ENCODE measurements at regions not wholly inside any gene's neighbourhood (a gene's known extent, or its start where the extent isn't known, plus 50 kb on each side); places are given as distances from the start of the nearest gene placed in this dataset.
A peak's percentile ranks its signal among the peaks of the same experiment; 100 is the strongest.

DNA sequence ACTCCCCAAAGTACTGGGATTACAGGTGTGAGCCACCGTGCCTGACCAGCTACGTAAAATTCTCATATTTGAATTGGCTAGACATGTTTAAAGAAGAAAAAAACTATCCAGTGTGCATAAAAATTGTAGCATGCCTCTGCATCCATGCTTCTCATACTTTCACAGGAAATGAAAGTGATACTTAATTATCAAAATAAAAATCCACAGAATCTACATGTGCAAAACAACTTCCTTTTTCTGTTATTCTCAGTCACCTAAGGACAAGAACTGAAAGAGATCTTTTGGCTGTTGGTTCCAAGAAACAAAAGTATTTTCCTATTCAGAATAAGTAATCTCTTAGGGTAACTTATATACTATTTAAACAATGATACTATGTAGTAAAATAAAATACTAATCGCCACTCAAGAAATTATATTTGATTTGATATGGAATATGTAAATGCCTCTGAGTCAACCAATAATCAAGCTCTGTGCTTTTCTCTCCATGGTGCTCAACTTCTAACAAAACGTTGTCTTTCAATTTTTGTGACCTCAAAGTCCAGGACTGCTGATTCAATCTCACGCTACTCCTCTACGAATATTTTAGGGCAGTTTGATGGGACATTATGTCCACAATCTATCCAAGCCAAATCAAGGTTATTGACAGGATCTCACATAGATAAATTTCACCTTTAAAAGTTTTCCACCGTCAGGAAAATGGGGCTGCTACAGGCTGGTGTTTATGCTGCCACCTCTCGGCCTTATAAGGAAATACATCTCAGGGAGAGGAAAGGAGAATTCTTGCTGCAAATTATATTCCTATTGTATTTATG is 102.7 kb downstream of the ZNF281 start:
- FAIRE-seq (peak; percentile 78), ATAC-seq (peak; percentile 73), DNase-seq (ENCODE audit: extremely low read depth in 1 of 4, low spot score in 3 of 4) (peak; percentile 61 to 73 (median 71))
- no peak overlapping the region for H3K9ac ChIP-seq (ENCODE audit: insufficient read depth in 1 of 2, low read depth in 2 of 2, low read length in 2 of 2)
- in situ Hi-C loops (cut with MboI) (no loop called here), intact Hi-C loops (cut with micrococcal nuclease) (loop anchor here (1.0 kb wide), 1 partner anchor 623 kb away; no protein-coding TSS in a partner anchor)
- H3K4me2 ChIP-seq (ENCODE audit: insufficient read depth, low read length) = no peak overlapping the region
- H3K4me3 ChIP-seq = no peak overlapping the region
- under 1% methylated on average over 8 of the region's 8 CpGs for WGBS (ENCODE audit: insufficient coverage, low coverage, missing lambda C conversion rate)
- ChIA-PET CTCF (ENCODE audit: low intra/inter-chr PET ratio) (interaction anchor here (0.5 to 0.6 kb wide), 4 partner anchors 118 to 1551 kb away, joined by 3 read pairs; no protein-coding TSS in a partner anchor), POLR2A (no interaction called here)
- no peaks in the 10 kb centered on the region for H3K36me3 ChIP-seq (ENCODE audit: control insufficient read depth, insufficient read depth, low read length)
- H3K9me1 ChIP-seq (ENCODE audit: control insufficient read depth, insufficient read depth, low read length) = no peaks in the 10 kb centered on the region
- no peak overlapping the region for H3K27ac ChIP-seq (ENCODE audit: extremely low read depth, low read depth, low read length)
- H3K79me2 ChIP-seq (ENCODE audit: control insufficient read depth, insufficient read depth, low read length) = no peaks in the 10 kb centered on the region
- no peaks in the 10 kb centered on the region for H3K9me3 ChIP-seq (replicated peaks; ENCODE audit: control insufficient read depth, insufficient read depth, low read depth, low read length)
- peaks cover 11 to 25% of the 10 kb centered on the region in 2 experiments for H3K27me3 ChIP-seq (ENCODE audit: control insufficient read depth in 2 of 2, insufficient read depth in 2 of 2, low read length in 2 of 2)
- H3K4me1 ChIP-seq (replicated peaks in 1 of 2; ENCODE audit: control insufficient read depth in 2 of 2, insufficient read depth in 2 of 2, low read length in 2 of 2) = peaks cover 0 to 3% of the 10 kb centered on the region in 2 experiments; a peak in 2 of 5 replicates
- no peak overlapping the region for H2AFZ ChIP-seq (ENCODE audit: low read depth, low read length)
- H4K20me1 ChIP-seq (replicated peaks; ENCODE audit: control insufficient read depth, insufficient read depth, low read length) = no peaks in the 10 kb centered on the region
- no TSS peak for BruUV-seq (replicated peaks)
- TF ChIP-seq, protein P1, sequence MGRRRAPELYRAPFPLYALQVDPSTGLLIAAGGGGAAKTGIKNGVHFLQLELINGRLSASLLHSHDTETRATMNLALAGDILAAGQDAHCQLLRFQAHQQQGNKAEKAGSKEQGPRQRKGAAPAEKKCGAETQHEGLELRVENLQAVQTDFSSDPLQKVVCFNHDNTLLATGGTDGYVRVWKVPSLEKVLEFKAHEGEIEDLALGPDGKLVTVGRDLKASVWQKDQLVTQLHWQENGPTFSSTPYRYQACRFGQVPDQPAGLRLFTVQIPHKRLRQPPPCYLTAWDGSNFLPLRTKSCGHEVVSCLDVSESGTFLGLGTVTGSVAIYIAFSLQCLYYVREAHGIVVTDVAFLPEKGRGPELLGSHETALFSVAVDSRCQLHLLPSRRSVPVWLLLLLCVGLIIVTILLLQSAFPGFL (CRISPR knock-in tag; IDR thresholded peaks at IDR 0.05) = no peak
- no peak for TF ChIP-seq XRCC4 (IDR thresholded peaks at IDR 0.05; ENCODE audit: extremely low read depth, insufficient read depth, insufficient read length)
- TF ChIP-seq ETV1 (tag; conservative IDR thresholded peaks at IDR 0.05; ENCODE audit: low read depth) = no peak
- no peak for TF ChIP-seq MCM3 (IDR thresholded peaks at IDR 0.05)
- TF ChIP-seq TAF1 (IDR thresholded peaks at IDR 0.05; ENCODE audit: control insufficient read depth, extremely low read depth, insufficient read depth, low read length, severe bottlenecking) = no peak
- TF ChIP-seq NCOR1 (IDR thresholded peaks at IDR 0.05) = no peak
- no peak for TF ChIP-seq HMGN3 (IDR thresholded peaks at IDR 0.05; ENCODE audit: borderline replicate concordance, extremely low read depth, insufficient read length, low read depth, low read length)
- no peak for TF ChIP-seq U2AF2 (optimal IDR thresholded peaks at IDR 0.05; ENCODE audit: low read depth, low read length)
- no peak for TF ChIP-seq PTBP1 (IDR thresholded peaks at IDR 0.05; ENCODE audit: low read depth, low read length)
- TF ChIP-seq LEF1 (IDR thresholded peaks at IDR 0.05) = no peak
- TF ChIP-seq, protein P2, sequence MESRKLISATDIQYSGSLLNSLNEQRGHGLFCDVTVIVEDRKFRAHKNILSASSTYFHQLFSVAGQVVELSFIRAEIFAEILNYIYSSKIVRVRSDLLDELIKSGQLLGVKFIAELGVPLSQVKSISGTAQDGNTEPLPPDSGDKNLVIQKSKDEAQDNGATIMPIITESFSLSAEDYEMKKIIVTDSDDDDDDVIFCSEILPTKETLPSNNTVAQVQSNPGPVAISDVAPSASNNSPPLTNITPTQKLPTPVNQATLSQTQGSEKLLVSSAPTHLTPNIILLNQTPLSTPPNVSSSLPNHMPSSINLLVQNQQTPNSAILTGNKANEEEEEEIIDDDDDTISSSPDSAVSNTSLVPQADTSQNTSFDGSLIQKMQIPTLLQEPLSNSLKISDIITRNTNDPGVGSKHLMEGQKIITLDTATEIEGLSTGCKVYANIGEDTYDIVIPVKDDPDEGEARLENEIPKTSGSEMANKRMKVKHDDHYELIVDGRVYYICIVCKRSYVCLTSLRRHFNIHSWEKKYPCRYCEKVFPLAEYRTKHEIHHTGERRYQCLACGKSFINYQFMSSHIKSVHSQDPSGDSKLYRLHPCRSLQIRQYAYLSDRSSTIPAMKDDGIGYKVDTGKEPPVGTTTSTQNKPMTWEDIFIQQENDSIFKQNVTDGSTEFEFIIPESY (CRISPR knock-in tag; IDR thresholded peaks at IDR 0.05) = no peak
- no peak for TF ChIP-seq ZNF23 (CRISPR knock-in tag; IDR thresholded peaks at IDR 0.05)
- TF ChIP-seq THRAP3 (IDR thresholded peaks at IDR 0.05; ENCODE audit: borderline replicate concordance) = no peak
- TF ChIP-seq, protein P3, sequence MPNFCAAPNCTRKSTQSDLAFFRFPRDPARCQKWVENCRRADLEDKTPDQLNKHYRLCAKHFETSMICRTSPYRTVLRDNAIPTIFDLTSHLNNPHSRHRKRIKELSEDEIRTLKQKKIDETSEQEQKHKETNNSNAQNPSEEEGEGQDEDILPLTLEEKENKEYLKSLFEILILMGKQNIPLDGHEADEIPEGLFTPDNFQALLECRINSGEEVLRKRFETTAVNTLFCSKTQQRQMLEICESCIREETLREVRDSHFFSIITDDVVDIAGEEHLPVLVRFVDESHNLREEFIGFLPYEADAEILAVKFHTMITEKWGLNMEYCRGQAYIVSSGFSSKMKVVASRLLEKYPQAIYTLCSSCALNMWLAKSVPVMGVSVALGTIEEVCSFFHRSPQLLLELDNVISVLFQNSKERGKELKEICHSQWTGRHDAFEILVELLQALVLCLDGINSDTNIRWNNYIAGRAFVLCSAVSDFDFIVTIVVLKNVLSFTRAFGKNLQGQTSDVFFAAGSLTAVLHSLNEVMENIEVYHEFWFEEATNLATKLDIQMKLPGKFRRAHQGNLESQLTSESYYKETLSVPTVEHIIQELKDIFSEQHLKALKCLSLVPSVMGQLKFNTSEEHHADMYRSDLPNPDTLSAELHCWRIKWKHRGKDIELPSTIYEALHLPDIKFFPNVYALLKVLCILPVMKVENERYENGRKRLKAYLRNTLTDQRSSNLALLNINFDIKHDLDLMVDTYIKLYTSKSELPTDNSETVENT (CRISPR knock-in tag; IDR thresholded peaks at IDR 0.05) = no peak
- no peak for TF ChIP-seq RBM22 (IDR thresholded peaks at IDR 0.05; ENCODE audit: low read depth, low read length, poor library complexity, severe bottlenecking)
- TF ChIP-seq SMC3 (conservative IDR thresholded peaks at IDR 0.05; ENCODE audit: insufficient read depth, low read depth, low read length) = peak; percentile 46; the same call in 1 of the 2 replicates
- no peak for TF ChIP-seq TEAD4 (IDR thresholded peaks at IDR 0.05; ENCODE audit: low read length)
- TF ChIP-seq TEAD4 (CRISPR knock-in tag; IDR thresholded peaks at IDR 0.05; ENCODE audit: borderline replicate concordance) = no peak
